Tibial nerve (tissue), 3 donors: ENCODE measurements at regions not wholly inside any gene's neighbourhood (a gene's known extent, or its start where the extent isn't known, plus 50 kb on each side); places are given as distances from the start of the nearest gene placed in this dataset.

Experiments
- CTCF ChIP-seq, 5 experiments: fragments of 200-600 bp in 3 of 5; fragments of 450-650 bp in 2 of 5; sonication (generic) in 3 of 5; IDR thresholded peaks; one replicate each; pipeline ENCODE4 v1.5.1; 2016 to 2019; ENCODE audit warnings: antibody characterized with exemption in 5 of 5, mild to moderate bottlenecking in 3 of 5, moderate library complexity in 2 of 5
- POLR2A ChIP-seq, 2 donors: fragments of 450-650 bp; IDR thresholded peaks; one replicate each; pipeline ENCODE4 v1.6.1; 2017; ENCODE audit warnings: antibody characterized with exemption in 2 of 2, mild to moderate bottlenecking in 2 of 2, moderate library complexity in 2 of 2

DNA sequence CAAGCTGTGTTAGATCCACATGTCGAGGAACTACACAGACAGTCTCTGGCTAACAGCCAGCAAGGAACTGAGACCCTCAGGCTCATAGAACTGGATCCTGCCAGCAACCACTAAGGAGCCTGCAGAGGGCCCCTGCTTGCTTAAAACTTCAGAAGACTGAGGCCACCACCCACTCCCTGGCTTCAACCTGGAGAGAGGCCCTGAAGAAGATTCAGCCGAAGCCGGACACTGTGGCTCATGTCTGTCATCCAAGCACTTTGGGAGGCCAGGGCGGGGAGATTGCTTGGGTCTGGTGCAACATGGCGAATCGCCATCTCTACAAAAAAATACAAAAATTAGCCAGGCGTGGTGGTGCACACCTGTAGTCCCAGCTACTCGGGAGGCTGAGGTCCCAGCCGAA is 92.6 kb upstream of the TMPRSS2 start:
- TF ChIP-seq CTCF (IDR thresholded peaks at IDR 0.05) (no peak), POLR2A (IDR thresholded peaks at IDR 0.05) (no peak)
